ENCODE measurements at regions not wholly inside any gene's neighbourhood (a gene's known extent, or its start where the extent isn't known, plus 50 kb on each side); places are given as distances from the start of the nearest gene placed in this dataset.

DNA sequence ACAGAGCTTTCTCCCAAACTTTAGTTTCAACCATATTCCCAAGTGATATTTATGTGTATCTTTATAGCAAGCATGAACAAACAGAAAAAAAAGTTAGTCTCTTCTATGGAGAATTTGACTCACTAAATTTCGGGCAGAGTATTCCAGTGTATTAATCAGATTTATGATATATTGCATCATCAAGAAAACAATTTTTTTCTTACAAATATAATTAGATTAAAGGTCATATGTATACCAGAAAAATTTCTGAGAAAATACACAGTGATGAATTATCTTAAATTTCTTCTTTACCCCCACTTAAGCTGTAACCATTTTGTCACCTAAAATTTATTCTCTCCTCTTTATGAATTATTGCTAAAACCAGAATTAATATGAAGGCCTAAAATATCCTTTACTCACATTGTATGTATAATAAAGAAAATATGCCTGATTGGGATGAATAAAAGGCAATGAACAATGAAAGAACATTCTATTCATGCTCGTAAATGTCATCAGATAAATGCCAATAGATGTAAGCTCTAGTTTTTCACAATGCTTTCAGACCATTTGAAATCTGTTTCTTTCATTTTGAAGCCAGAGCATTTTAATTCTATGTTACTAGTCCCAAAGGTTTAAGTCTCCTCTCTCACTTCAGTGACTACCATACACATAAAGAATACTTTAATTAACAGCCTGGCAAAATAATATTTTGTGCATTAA, 192.1 kb downstream of the HGF start:
- intact Hi-C loops (cut with DNase I) = no loop called here
- Histone ChIP-seq H3K4me1 (ENCODE audit: control insufficient read depth, insufficient read depth, low read length) (no peaks in the 10 kb centered on the region), H3K9me3 (ENCODE audit: control insufficient read depth, low read length) (no peaks in the 10 kb centered on the region), H3K27me3 (ENCODE audit: control insufficient read depth, insufficient read depth) (no peaks in the 10 kb centered on the region), H3K27ac (ENCODE audit: low read length) (no peak overlapping the region), H3K4me3 (ENCODE audit: low read length) (no peak overlapping the region)
- 79% methylated on average over 2 of the region's 2 CpGs for WGBS
- ATAC-seq (no peak), DNase-seq (no peak)

DNA sequence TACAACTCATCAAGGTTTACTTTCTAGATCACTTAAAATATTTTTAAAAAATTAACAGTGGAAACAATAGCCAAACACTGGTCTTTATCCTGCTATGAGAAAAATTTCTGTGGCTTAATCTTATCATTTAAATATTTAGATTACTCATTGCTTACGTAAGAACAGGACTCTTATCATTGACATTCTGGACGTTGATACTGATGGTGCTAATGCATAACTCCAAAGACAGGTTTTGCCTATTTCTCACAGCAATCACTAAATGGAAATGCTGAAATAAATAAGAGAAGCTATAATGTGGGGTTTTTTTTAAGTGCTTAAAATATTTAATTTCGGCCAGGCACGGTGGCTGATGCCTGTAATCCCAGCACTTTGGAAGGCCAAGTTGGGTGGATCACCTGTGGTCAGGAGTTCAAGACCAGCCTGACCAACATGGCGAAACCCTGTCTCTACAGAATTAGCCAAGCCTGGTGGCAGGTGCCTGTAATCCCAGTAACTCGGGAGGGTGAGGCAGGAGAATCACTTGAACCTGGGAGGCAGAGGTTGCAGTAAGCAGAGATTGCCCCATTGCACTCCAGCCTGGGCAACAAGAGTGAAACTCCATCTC, 195.0 kb downstream of the HGF start:
- Histone ChIP-seq H3K27ac (ENCODE audit: low read length) (no peak overlapping the region), H3K9me3 (ENCODE audit: control insufficient read depth, low read length) (no peaks in the 10 kb centered on the region), H3K27me3 (ENCODE audit: control insufficient read depth, insufficient read depth) (no peaks in the 10 kb centered on the region), H3K4me1 (ENCODE audit: control insufficient read depth, insufficient read depth, low read length) (no peaks in the 10 kb centered on the region), H3K4me3 (ENCODE audit: low read length) (no peak overlapping the region)
- WGBS = 71% methylated on average over 6 of the region's 6 CpGs
- no peak for ATAC-seq
- no peak for DNase-seq
- intact Hi-C loops (cut with DNase I) = no loop called here

- ATAC-seq (no peak), DNase-seq (no peak)
- H3K27me3 ChIP-seq (ENCODE audit: control insufficient read depth, insufficient read depth) = no peaks in the 10 kb centered on the region
- no peak overlapping the region for H3K27ac ChIP-seq (ENCODE audit: low read length)
- H3K9me3 ChIP-seq (ENCODE audit: control insufficient read depth, low read length) = no peaks in the 10 kb centered on the region
- H3K4me1 ChIP-seq (ENCODE audit: control insufficient read depth, insufficient read depth, low read length) = no peaks in the 10 kb centered on the region
- WGBS = 91% methylated on average over 1 of the region's 1 CpG
- H3K4me3 ChIP-seq (ENCODE audit: low read length) = no peak overlapping the region
- intact Hi-C loops (cut with DNase I) = no loop called here
Observed at GRCh38 chr7:81573932-81574331, 195.9 kb downstream of the HGF start.

DNA sequence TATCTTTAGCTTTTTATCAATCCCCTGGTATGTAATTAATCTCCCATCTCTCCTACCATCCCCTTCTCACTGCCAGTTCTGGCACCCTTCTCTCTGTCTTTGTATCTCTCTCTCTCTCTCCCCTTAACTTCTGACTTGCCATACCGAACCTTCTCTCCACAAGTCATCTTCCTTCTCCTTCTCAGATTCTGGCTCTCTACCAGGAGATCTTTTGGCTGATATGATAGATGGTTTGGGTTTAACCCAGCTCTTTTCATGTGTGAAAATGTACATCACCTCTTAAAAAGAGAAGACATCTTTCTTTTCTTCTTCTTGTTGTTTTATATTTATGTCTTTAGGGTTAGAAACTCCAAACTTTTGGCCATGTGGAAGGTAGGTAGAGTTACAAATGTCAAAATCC, 196.7 kb downstream of the HGF start:
- no peak overlapping the region for H3K4me3 ChIP-seq (ENCODE audit: low read length)
- no peaks in the 10 kb centered on the region for H3K4me1 ChIP-seq (ENCODE audit: control insufficient read depth, insufficient read depth, low read length)
- H3K9me3 ChIP-seq (ENCODE audit: control insufficient read depth, low read length) = no peaks in the 10 kb centered on the region
- no peaks in the 10 kb centered on the region for H3K27me3 ChIP-seq (ENCODE audit: control insufficient read depth, insufficient read depth)
- 37% methylated on average over 1 of the region's 1 CpG for WGBS
- intact Hi-C loops (cut with DNase I) = no loop called here
- no peak for ATAC-seq
- DNase-seq = no peak
- no peak overlapping the region for H3K27ac ChIP-seq (ENCODE audit: low read length)

DNA sequence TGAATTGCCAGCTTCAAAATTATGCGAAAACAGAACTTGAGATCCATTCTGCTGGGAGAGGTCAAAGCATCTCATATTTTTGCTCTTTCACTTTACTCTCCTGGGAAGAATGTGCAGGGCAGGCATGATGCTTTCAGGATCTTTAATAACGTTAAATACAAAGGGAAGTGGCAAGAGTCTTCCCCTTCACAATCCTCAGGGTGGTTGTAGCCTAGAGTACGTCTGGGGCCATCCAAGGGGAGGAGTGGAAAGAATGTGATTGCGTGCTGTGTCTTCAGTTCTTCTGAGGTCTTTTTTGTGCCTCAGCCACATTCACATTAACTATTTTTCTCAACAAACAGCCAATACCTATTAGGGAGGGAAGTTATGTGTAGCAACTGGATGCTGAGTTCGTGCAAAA, 207.3 kb downstream of the HGF start:
- H3K4me1 ChIP-seq (ENCODE audit: control insufficient read depth, insufficient read depth, low read length) = no peaks in the 10 kb centered on the region
- no peaks in the 10 kb centered on the region for H3K27me3 ChIP-seq (ENCODE audit: control insufficient read depth, insufficient read depth)
- intact Hi-C loops (cut with DNase I) = no loop called here
- no peak for DNase-seq
- H3K9me3 ChIP-seq (ENCODE audit: control insufficient read depth, low read length) = no peaks in the 10 kb centered on the region
- no peak for ATAC-seq
- H3K27ac ChIP-seq (ENCODE audit: low read length) = no peak overlapping the region
- H3K4me3 ChIP-seq (ENCODE audit: low read length) = no peak overlapping the region
- WGBS = 67% methylated on average over 5 of the region's 5 CpGs

DNA sequence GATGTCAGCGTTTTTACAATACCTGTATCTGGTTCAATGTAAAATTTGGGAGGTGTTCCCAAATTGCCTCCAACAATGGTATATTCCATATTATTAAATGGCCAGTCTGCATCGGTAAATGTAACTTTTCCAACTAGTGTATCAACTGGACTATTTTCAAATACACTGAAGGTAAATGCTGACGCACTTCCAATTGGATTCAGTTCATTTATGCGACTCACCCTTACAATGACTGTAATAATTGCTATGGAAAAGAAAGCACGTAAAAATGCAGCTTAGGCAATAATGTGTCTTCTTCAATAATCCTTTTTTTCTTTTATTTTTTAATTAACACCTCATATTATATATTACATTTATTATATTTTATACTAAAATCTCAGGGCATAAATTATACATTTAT, 209.1 kb downstream of the HGF start:
- intact Hi-C loops (cut with DNase I) = no loop called here
- no peak overlapping the region for H3K4me3 ChIP-seq (ENCODE audit: low read length)
- no peaks in the 10 kb centered on the region for H3K27me3 ChIP-seq (ENCODE audit: control insufficient read depth, insufficient read depth)
- H3K27ac ChIP-seq (ENCODE audit: low read length) = no peak overlapping the region
- WGBS = 91% methylated on average over 5 of the region's 5 CpGs
- DNase-seq = no peak
- no peak for ATAC-seq
- H3K4me1 ChIP-seq (ENCODE audit: control insufficient read depth, insufficient read depth, low read length) = no peaks in the 10 kb centered on the region
- H3K9me3 ChIP-seq (ENCODE audit: control insufficient read depth, low read length) = no peaks in the 10 kb centered on the region

DNA sequence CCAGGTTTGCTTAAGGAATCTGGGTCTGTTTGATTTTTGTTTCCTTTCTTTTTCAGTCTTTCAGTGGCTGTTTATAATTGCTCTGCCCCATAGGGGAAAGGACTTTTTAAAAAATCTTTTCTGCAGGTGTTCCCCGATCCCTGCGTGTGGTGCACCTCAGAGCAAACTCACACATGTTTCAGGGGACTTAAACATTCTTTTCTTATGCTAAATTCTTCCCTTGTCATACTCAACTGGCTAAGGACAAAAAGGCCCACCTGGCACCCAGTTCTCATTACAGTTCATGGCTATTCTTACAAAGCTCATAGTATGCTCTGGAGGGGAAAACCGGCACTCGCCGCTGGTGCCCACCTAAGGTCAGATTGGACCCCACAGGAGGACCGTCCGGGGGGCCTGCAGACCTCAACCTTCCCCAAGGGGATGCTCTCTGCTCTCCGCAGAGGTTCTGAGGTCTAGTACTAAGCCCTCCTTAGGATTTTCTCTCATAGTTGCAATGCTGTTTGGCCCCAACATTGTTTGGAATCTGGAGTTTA, 220.3 kb downstream of the HGF start:
- ATAC-seq = no peak

DNA sequence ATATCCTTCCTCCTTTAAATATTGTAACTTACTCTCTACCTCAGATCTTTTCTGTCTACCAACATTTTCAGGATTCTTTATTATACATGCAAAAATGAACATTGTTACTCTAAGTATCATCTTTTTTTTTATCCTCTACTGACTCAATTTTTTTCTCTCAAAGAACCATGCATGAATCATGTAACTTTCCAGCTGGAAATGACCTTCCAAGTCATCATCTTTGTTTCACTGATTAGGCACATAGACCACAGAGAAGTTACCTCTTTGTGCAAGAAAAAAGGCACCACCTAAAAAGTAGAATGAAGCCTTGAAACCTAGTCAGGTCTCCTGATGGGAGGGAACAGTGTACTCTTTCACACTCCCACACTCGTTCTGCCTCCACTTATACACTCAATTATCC, 234.9 kb downstream of the HGF start:
- Histone ChIP-seq H3K9me3 (ENCODE audit: control insufficient read depth, low read length) (no peaks in the 10 kb centered on the region), H3K27me3 (ENCODE audit: control insufficient read depth, insufficient read depth) (no peaks in the 10 kb centered on the region), H3K27ac (ENCODE audit: low read length) (no peak overlapping the region), H3K4me1 (ENCODE audit: control insufficient read depth, insufficient read depth, low read length) (no peaks in the 10 kb centered on the region), H3K4me3 (ENCODE audit: low read length) (no peak overlapping the region)
- DNase-seq (no peak), ATAC-seq (no peak)
- intact Hi-C loops (cut with DNase I) = no loop called here
- WGBS = 86% methylated on average over 1 of the region's 1 CpG

More for the DNA sequence above, 220.3 kb downstream of the HGF start:
- Histone ChIP-seq H3K4me3 (ENCODE audit: low read length) (no peak overlapping the region), H3K27ac (ENCODE audit: low read length) (no peak overlapping the region), H3K27me3 (ENCODE audit: control insufficient read depth, insufficient read depth) (no peaks in the 10 kb centered on the region), H3K4me1 (ENCODE audit: control insufficient read depth, insufficient read depth, low read length) (no peaks in the 10 kb centered on the region), H3K9me3 (ENCODE audit: control insufficient read depth, low read length) (no peaks in the 10 kb centered on the region)
- DNase-seq = no peak
- intact Hi-C loops (cut with DNase I) = no loop called here
- 93% methylated on average over 8 of the region's 8 CpGs for WGBS

DNA sequence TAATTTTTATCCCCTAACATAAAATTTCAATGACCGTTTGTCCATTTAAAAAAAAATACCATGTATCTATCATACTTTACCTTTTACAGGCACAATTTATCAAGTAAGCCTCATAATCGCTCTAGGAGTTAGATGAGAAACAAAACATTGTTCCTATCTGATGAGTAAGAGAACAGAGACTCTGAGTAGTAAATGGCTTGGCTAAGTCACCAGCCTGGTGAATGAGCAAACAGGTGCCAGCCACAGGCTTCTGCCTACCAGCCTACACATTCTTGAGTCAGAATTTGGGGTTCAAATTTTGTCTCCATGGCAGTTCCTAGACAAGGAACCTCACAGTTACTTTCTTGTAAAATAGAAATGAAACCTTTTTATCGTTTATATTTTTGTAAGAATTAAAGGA, 235.4 kb downstream of the HGF start:
- Histone ChIP-seq H3K4me3 (ENCODE audit: low read length) (no peak overlapping the region), H3K9me3 (ENCODE audit: control insufficient read depth, low read length) (no peaks in the 10 kb centered on the region), H3K4me1 (ENCODE audit: control insufficient read depth, insufficient read depth, low read length) (no peaks in the 10 kb centered on the region), H3K27me3 (ENCODE audit: control insufficient read depth, insufficient read depth) (no peaks in the 10 kb centered on the region), H3K27ac (ENCODE audit: low read length) (no peak overlapping the region)
- no peak for DNase-seq
- intact Hi-C loops (cut with DNase I) = no loop called here
- no peak for ATAC-seq
- 84% methylated on average over 3 of the region's 3 CpGs for WGBS

GRCh38 chr7:81533931-81534330, 235.9 kb downstream of the HGF start:
- Histone ChIP-seq H3K9me3 (ENCODE audit: control insufficient read depth, low read length) (no peaks in the 10 kb centered on the region), H3K4me1 (ENCODE audit: control insufficient read depth, insufficient read depth, low read length) (no peaks in the 10 kb centered on the region), H3K4me3 (ENCODE audit: low read length) (no peak overlapping the region), H3K27me3 (ENCODE audit: control insufficient read depth, insufficient read depth) (no peaks in the 10 kb centered on the region), H3K27ac (ENCODE audit: low read length) (no peak overlapping the region)
- ATAC-seq (no peak), DNase-seq (no peak)
- intact Hi-C loops (cut with DNase I) = no loop called here

DNA sequence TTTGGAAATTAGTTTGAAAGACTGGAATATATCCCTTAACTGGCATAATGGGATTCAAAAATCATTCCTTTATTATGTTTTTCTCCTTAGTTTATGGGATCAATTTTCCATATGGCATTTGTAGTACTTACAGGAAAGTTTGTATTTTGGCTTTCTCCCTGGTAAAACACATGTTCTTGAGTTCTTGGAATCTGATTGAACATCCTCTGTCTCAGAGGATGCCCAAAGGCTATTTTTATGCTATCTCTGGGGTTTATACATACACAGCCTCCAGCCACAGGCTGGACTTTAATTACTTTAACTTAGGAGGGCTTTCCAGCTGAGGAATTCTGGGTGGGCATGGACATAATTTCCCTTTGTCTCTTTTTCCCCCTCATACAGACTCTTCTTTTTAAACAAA, 236.4 kb downstream of the HGF start:
- ATAC-seq = no peak
- H3K9me3 ChIP-seq (ENCODE audit: control insufficient read depth, low read length) = no peaks in the 10 kb centered on the region
- intact Hi-C loops (cut with DNase I) = no loop called here
- H3K4me3 ChIP-seq (ENCODE audit: low read length) = no peak overlapping the region
- DNase-seq = no peak
- H3K4me1 ChIP-seq (ENCODE audit: control insufficient read depth, insufficient read depth, low read length) = no peaks in the 10 kb centered on the region
- no peaks in the 10 kb centered on the region for H3K27me3 ChIP-seq (ENCODE audit: control insufficient read depth, insufficient read depth)
- no peak overlapping the region for H3K27ac ChIP-seq (ENCODE audit: low read length)

DNA sequence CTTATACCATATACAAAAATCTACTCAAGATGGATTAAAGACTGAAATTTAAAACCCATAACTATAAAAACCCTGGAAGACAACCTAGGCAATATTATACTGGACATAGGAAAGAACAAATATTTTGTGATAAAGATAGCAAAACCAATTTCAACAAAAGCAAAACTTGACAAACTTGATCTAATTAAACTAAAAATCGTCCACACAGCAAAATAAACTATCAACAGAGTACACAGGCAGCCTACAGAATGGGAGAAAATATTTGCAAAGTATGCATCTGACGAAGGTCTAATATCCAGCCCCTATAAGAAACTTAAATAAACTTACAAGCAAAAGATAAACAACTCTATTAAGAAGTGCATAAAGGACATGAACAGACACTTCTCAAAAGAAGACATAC, 240.1 kb downstream of the HGF start:
- no peaks in the 10 kb centered on the region for H3K4me1 ChIP-seq (ENCODE audit: control insufficient read depth, insufficient read depth, low read length)
- no peak for DNase-seq
- 75% methylated on average over 2 of the region's 2 CpGs for WGBS
- no peak overlapping the region for H3K27ac ChIP-seq (ENCODE audit: low read length)
- no peaks in the 10 kb centered on the region for H3K27me3 ChIP-seq (ENCODE audit: control insufficient read depth, insufficient read depth)
- no peaks in the 10 kb centered on the region for H3K9me3 ChIP-seq (ENCODE audit: control insufficient read depth, low read length)
- no peak for ATAC-seq
- H3K4me3 ChIP-seq (ENCODE audit: low read length) = no peak overlapping the region
- intact Hi-C loops (cut with DNase I) = no loop called here

Data from right cardiac atrium (tissue), 5 donors.